Activated CD4-positive, alpha-beta T cell treated with anti-CD3 and anti-CD28 coated beads, Interleukin-2, amount 50 U/mL, for 16 hours (primary cell): ENCODE measurements at regions not wholly inside any gene's neighbourhood (a gene's known extent, or its start where the extent isn't known, plus 50 kb on each side); places are given as distances from the start of the nearest gene placed in this dataset.
"Not testable (repeated sequence)": the region's sequence is repeated elsewhere in the genome, so short reads cannot be mapped to it uniquely, and the experiment has no call there.

Experiments used
- DNase-seq: peaks from one replicate; pipeline ENCODE4 v3.0.0-alpha.2; 2020

DNA sequence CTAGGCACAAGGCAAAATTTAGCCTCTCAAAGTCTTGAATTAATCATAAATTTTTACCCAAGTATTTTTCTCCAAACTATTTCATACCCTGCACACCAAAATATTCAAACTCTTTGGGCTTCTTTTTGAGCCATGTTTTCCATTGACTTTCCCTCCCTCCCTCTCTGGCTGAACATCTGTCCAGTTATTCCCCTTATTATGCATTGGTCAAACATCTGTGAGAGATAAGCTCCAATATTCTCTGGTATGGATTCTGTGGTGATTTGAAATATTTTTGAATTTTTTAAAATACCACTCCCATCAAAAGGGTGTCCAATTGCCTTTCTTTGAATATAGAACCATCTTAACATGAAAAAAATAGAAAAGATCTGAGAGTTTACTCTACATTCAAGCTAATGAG is 244.2 kb downstream of the RFPL4B start:
- DNase-seq: no peak

DNA sequence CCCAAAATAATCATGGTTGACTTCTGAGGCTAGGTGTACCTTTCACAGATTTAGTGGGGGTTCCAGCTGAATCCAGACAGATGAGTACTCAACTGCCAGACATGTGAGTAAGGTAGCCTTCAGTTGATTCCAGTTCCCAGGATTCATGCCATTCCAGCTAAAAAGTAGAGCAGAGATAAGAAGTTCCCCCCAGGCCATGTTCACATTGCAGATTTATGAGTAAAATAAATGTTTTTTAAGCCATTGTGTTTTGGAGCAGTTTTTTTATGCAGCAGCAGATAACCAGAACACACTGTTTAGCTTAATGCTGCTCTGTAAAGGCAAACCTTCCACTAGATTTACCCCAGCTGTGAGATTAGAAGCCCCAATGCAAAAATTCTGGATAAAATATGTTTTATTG is 245.0 kb downstream of the RFPL4B start:
- DNase-seq: no peak

DNA sequence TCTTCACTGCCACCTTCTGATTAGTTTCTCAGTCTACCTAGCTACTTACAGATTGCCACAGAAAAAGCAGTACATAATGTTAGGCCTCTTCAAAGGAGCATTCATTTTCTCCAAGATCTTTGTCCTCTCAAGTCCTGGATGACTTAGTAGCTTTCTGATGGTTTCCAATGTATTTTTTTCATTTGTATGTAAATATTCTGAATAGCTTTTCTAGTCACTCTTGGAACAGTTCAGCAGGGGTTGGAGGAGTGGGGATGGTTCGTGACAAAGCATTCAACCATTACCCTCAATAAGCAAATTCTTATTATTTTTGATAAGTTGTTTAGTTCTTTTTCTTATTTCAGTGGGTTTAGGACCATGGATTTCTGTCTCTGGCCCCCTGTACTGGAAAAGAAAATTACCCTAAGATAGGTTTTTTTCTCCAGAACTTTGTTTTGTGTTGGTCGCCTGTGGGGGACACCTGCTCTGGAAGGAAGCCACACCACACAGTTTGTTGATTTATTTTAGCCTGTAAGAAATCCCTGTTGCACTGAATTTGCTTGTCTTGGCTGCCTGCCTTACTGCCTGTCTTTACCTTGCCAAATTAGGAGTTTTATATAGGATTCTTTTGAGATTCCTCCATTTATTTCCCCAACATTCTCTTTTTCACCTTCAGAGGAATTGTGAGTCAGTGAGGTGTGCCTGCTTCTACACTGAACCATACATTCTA is 247.9 kb downstream of the RFPL4B start:
- no peak for DNase-seq

DNA sequence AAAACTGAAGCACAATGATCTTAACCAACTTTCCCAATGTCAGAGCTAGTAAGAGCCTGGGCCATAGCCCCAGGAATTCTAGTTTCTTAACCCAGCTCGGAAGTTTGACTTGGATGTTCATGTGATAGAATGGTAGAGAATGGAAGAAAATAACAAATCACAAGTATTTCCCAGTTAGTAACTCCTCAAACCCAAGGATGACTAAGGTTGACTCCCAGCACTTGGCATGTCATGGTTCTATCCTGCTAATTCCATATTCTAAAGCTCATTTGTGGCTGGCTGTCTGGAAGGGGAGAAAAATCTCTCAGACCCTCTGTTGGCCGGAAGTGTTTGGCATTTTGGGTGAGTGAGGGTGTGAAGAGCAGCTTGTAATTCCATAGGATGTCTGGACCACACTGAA is 248.7 kb downstream of the RFPL4B start:
- no peak for DNase-seq

DNA sequence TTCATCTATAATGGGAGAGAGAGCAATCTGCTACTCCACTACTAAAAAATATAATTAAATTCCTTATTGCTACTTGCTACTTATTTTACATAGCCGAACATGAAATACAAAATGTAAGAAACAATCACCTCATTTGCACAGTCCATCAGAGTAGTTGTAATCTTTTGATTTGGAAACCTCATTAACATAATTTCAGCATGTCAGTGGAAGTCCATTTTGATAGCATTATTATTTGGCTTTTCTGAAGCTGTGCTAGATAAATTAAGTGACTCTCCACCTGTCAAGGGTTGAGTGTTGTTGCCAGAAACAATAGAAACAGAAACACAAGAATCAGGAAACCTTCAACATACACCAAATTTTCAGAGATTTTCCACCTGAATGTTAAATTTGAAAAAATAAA is 250.0 kb downstream of the RFPL4B start:
- no peak for DNase-seq

DNA sequence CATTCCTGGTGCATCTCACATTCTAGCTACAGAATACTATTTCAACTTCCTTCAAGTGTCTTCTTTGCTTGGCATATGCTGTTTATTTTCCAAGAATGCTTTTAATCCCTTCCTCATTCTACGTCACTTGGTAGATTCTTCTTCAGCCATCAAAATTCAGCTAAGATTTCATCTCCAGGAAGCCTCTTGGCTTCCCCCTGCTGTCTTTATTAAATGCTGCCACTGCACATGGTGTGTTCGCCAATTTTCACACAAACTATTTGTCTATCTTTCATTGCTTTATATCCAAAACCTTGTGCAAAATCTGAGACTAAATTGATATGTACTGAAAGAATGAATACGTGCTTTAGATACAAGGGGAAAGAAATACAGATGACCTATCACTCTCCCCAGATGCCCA is 253.0 kb downstream of the RFPL4B start:
- DNase-seq: no peak

DNA sequence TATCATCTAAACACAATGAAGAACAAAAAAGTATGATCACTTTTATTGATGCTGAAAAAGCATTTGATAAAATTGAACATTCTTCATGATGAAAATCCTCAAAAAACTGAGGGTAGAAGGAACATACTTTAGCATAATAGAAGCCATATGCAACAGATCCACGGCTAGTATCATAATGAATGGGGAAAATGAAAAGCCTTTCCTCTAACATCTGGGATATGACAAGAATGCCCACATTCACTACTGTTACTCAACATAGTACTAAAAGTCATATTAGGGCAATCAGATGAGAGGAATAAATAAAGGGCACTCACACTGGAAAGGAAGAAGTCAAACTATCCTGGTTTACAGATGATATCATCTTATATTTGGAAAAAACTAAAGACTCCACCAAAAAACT is 256.6 kb downstream of the RFPL4B start:
- no peak for DNase-seq

DNA sequence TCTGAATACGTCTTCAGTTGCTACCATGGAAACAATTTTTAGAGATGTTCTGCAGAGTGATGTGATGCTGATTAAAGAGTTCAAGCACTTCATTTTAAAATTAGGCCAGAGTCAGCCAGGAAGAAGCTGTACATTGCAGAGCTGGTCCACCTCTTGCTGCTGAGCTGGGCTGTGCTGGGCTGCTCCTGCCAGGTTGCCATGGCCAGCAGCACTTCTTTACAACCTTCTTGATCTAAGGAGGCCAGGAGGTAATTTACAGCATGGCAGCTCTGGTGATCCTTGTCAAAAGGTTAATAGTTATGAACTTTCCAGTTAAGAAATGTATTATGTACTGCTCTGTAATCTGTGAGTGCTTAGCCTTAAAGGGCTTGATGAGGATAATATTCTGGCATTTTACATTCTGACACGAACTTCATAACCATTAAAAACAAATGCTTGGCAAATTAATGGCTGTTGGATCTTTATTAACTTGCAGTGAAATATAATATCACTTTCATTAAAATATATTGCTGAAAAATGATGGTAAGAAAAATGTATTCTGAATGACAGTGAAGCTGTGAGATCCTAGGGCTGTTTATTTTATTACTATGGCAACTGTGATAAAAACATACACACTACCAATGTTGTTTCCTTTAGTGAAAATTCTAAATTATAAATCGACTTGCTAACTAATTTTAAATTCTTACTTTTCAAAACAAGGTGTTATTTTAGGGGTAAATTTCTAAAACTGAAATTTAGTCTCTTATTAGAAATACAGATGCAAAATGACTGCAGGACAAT is 259.7 kb downstream of the RFPL4B start:
- no peak for DNase-seq

DNA sequence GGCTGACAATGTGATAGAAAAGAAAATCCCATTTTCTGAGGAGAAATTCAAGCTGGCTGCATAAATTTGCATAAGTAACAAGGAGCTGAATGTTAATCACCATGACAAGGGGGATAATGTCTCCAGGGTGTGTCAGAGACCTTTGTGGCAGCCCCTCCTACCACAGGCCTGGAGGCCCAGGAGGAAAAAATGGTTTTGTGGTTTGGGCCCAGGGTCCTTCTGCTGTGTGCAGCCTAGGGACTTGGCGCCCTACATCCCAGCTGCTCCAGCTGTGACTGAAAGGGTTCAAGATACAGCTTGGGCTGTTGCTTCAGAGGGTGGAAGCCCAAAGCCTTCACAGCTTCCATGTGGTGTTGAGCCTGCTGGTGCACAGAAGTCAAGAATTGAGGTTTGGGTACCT is 261.8 kb downstream of the RFPL4B start:
- not testable (repeated sequence) for DNase-seq

DNA sequence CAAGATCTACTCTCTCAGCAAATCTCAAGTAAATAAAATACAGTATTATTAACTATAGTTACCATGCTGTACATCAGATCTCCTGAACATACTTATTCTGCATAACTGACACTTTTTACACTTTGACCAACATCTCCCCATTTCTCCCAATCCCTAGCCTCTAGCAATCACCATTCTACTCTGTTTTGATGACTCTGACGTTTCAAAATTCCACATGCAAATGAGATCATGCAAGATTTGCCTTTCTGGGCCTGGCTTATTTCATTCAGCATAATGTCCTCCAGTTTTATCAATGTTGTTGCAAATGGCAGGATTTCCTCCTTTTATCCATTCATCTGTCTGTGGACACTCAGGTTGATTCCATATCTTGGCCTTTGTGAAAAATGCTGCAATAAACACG is 266.3 kb downstream of the RFPL4B start:
- no peak for DNase-seq

DNA sequence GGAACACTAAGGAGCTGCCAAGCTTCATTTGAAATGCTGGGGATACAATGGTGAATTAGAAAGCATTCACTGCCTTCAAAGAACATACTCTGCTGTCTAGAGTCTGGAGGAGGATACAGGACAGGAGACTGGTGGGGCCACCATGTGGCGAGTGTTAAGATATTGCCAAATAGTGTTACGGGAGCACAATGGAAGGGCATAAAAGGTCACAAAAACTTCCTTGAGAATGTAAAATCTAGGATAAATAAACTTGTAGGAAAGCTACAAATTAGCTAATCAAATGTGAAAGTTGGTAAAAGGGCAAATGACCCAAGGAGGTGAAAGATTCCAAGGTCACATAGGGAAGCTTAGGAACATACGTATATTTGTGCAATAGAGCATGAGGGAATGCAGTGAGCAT is 271.7 kb downstream of the RFPL4B start:
- DNase-seq: no peak

DNA sequence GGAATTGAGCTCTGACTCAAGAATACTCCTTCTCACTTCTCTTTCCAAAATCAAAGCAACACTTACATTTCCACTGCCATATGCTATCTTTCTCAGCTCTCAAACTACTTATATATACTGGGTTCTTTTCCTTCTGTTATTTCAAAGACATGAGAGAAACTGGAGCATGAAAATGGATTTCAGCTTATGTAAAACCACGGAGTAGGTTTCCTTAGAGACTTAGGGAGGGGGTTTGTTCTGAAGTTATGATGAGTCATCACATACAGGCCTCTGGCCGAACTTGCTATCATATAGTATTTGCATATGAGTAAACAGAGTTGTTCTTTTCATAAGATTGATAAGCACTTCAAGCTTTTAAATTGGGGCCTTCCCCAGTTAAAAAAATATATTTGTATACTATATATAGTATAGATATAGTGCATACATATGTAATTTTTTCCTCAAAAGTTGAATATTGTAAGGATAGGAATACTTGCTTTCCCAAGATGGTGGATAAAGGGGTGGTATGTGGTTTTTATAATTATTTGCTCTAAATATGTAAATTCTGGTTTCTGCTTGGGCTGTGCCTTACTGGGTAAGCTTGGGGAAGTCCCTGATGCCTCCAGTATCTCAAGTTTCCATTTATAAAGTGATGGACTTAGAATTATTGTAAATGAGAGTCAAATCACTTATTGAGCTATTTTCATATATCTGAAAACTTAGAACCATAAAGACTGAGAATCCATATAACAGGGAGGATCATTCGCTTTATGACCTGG is 273.9 kb downstream of the RFPL4B start:
- DNase-seq: no peak

DNA sequence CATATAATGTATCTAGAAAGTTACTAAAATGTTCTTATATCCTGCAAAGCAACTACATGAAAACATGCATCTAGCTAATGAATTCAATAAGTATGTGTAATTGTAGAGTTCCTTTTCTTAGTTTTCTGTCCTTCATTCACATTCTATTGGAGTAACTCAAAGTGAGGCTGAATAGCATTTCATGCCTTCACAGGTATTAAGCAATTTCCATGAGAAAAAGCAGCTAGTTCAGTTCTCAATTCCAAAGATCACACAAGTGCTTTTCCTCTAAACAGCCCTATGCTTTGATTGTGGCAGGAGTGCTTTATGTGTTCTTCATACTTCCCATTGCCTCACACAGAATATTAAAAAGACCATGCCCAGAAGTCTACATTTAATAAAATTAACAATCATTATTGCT is 274.9 kb downstream of the RFPL4B start:
- DNase-seq: no peak

DNA sequence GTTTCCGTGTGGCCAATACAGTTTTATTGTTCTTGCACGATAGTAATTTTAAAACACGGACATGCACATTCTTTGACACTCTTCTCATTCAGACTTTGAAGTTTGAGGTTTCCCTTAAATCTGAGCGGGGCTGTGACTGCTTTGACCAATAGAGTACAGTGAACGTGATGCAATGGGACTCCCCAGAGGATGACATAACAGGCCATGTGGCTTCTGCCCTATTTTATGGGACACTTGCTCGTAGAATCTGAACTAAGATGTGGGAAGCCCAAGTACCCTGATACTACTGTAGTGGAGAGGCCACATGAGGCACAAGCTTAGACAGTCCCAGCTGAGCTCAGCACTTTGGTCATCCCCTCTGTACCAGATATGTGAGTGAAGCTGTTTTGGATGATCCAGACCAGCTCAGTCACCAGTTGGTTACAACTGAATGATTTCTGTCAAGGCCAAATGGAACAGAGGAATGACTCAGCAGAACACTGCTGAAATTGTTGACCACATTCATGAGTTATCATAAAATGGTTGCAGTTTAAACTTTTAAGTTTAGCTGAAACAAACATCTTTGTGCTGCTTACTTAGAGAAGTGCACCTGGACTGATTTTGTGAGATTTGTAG is 279.4 kb downstream of the RFPL4B start:
- DNase-seq: no peak

DNA sequence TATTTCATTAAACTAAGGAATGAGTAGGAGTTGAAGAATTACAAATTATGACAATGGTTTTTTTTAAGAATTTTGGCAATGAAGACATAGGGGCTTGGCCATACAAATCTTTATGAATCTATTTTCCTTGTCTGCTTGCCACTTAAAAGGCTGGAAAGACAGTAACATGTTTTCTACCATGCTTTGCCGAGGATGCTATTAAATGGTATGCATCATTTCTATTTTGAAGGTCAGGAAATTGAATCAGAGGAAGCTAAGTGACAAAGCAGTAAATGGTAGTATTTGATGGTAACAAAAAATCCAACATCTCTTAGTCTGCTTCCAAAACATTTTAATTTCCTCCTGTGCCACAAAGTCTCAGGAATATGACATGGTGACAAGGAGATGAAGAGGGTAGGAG is 287.2 kb downstream of the RFPL4B start:
- DNase-seq: no peak

DNA sequence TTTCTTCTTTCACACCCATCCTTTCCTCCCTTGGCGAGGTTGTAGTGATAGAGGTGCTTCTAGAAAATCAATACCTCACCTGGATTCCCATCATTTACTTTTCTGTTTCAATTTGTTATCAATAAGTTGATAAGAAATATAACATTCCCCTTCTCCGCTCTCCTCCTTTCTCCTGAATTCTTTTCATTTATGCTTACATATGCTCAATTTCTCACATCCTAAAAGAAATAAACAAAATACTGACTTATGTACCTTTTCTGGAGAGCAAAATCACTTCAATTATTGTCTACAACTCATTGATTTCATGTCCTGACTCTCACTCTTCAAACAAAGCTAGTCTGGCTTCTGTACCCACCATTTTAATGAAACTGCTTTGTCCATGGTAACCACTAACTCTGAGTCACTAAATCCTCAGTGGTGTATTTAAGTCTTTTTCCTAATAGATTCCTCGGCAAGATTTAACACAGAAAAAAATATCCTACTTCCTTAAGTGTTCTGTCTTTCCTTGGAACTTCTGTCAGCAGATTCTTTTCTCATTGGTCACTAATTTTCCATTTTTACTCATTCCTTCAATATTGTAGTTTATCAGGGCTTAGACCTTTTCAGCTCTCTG is 289.6 kb downstream of the RFPL4B start:
- no peak for DNase-seq

DNA sequence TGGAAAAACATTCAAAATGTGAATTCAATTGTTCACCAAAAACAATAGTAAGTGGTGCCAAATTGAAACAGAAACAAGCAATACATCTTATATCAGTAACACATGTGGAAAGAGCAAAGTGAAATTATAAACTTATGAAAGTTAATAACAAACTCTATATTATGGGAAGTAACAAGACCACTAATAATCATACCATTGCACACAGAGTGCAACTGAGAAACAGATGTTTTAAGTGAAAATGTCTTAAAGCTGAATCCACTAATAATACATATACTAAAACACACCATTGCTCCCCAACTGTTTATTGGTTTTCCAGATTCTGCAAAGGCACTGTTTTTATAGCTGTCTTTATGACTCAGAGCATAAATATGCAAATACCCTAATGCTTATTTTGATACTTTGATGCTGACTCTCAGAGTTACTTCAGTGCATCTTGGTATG is 292.3 kb downstream of the RFPL4B start:
- DNase-seq: no peak

DNA sequence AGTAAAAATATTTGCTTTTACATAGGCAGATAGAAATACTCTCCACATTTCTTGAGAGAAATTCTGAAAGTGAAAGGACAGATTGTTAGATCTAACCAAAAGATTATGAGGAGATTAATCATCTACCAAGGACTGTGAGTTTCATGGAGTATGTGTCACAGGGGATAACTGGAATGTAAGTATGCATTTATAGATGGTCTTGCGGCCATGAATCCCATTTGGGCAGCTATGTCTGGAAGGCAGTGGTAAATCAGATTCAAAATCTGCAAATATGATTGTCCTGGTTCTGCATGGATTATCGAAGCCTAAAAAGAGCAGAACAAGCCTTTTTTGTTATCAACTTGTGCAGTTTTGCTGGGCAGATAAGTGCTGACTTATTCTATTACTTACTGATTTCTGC is 293.8 kb downstream of the RFPL4B start:
- no peak for DNase-seq

DNA sequence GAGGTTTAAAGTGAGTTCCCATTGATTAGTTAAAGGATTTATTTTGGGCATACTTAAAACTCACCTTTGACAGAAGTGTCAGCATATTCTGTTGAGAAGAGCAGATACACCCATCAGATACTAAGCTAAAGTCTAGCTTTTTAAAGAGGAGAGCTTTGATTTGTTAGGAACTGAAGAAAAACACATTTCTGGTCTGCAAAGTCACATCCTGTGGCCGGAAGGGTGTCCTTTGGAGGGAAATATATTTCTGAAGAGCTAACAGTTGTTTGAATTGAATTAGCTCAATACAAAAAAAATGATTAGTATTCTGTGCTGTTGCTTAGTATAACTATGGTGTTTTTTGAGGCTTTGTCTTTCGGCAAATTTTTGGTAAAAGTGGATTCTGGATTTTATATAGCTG is 302.7 kb downstream of the RFPL4B start:
- DNase-seq: no peak

DNA sequence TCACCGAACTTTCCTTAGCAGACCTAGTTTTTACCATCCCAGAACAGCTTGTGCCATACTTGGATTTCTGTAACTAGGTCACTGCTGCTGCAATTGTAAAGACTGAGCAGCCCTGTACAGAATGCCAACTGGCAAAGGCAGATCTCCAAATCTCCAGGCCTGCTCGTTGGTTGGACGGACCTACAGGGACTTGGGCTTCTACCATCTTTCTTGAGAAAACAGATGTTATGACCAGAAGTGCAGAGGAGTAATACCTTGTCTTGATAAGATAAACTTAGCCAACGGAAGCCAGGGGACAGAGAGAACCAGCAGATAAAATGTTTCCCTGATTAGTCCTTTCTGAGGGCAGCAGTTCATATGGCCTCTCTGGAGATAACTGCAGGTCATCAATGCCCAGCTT is 304.1 kb downstream of the RFPL4B start:
- no peak for DNase-seq

DNA sequence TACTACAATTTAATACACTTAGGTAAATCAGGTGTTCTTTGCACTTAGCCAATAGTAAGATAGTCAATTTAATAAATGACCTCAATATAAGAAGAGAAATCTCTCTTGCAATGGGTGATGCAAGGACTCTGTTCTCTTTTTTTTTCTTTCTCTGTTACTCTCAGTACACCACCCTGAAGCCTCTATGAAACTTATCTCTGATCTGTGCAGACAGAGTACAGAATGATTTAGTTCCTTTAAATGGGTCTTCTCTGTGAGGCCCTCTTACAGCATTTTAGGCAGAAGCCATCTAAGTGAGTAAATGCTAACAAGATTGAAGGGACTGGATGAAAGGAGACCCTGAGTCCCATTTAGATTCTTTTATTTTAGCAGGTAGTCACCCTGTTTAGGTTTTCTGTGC is 312.8 kb downstream of the RFPL4B start:
- DNase-seq: no peak

DNA sequence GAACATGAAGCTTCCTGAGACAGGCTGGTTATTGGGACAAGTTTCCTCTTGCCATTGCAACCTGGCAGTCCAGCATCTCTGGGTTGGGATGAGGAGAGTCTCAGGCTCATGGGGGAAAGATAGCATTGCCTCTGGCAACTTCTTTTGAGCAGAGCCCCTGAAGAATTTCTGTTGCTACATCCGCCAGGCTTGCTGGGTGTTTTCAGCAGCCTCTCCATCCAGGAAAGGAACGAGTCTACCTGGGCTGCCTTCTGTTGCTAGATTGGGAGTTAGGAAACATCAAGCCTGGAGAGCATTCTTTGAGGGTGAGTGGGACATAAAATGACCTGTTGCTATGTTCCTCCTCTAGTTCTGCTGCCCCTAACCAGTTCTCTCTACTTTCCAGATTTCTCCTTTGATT is 313.5 kb downstream of the RFPL4B start:
- DNase-seq: no peak

DNA sequence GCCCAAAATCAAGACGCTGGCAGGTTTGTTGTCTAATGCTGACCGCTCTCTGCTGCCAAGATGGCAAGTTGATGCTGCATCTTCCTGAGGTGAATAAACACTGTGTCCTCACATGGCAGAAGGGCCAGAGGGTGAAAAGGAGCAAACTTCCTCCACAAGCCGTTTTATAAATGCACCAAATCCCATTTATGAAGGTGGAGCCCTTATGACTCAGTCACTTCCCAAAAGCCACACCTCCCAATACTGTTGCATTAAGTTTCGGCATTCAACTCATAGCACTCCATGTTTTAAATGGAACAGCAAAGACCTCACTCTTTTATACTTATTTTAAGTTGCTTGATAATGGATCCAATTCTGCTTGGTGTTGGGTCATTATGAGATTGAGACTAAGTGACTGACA is 316.6 kb downstream of the RFPL4B start:
- DNase-seq: no peak
